Fibroblast of the aortic adventitia (primary cell): ENCODE measurements at regions not wholly inside any gene's neighbourhood (a gene's known extent, or its start where the extent isn't known, plus 50 kb on each side); places are given as distances from the start of the nearest gene placed in this dataset.

Experiments used
- DNase-seq: peaks from one replicate; pipeline ENCODE4 v3.0.0-alpha.2; 2010; ENCODE audit warnings: low read depth
- H3K4me3 ChIP-seq: 2 replicates; pipeline ENCODE4 v1.5.1; 2011; ENCODE audit warnings: low read depth, mild to moderate bottlenecking, control low read depth, low read length, moderate library complexity
- TF ChIP-seq, protein P1 (sequence below): IDR thresholded peaks from 2 replicates; pipeline ENCODE4 v1.5.1; 2011; ENCODE audit warnings: mild to moderate bottlenecking, low read length, control low read depth, inconsistent platforms; ENCODE audit not compliant: insufficient read depth

DNA sequence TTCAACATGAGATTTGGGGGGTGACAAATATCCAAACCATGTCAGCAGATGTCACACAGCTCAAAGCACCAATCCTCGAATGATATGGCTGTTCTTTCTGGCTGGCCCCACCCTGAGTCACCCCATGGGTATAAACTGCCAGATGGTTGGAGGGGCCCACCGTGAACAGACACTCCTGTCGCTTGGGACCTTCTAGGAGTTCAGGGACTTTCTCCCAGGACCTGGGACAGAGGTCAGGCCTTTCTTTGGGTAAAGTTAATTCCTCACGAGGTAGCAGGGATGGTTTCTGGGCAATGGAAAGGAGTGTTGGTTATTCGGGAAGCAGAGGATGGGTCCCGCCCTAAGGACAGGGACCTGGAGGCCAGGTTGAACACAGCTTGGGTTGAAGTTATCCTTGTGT, 262.0 kb downstream of the ACTR3B start:
- DNase-seq, result no peak
- TF ChIP-seq, protein P1, sequence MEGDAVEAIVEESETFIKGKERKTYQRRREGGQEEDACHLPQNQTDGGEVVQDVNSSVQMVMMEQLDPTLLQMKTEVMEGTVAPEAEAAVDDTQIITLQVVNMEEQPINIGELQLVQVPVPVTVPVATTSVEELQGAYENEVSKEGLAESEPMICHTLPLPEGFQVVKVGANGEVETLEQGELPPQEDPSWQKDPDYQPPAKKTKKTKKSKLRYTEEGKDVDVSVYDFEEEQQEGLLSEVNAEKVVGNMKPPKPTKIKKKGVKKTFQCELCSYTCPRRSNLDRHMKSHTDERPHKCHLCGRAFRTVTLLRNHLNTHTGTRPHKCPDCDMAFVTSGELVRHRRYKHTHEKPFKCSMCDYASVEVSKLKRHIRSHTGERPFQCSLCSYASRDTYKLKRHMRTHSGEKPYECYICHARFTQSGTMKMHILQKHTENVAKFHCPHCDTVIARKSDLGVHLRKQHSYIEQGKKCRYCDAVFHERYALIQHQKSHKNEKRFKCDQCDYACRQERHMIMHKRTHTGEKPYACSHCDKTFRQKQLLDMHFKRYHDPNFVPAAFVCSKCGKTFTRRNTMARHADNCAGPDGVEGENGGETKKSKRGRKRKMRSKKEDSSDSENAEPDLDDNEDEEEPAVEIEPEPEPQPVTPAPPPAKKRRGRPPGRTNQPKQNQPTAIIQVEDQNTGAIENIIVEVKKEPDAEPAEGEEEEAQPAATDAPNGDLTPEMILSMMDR, result no peak
- H3K4me3 ChIP-seq, result no peak overlapping the region

DNA sequence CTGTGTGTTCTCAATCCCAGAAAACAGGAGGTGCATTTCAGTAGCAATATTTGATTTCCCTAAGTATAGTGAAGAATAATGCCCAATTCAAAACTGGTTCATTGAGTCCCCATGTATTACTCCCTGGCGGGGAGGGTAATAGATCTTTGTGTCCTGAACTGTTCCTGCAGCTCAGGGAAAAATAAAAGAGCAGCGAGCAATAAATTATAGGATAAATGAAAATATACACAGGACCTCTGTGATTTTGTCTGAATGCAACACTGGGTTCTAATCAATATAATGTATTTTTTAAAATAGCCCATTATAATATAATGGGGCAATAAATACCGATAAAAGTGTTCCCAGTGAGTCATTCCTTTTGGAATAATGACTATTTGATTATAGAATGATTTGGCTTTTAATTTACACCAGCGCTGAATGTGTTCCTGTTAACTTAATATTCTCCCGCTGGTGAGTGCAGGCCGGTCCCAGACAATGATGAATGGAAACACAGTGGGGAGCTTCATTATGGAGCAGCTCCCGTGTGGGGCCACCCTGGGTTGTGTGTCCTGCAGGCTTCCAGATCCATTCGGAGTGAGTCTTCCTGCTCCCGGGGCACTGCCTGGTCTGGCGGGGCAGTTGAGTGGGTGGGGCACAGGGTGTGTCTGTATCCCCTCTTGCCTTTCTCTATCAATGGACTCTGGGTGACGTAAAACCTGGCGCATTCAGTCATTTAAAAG, 263.1 kb downstream of the ACTR3B start:
- TF ChIP-seq, protein P1, result no peak
- no peak overlapping the region for H3K4me3 ChIP-seq
- DNase-seq, result no peak

DNA sequence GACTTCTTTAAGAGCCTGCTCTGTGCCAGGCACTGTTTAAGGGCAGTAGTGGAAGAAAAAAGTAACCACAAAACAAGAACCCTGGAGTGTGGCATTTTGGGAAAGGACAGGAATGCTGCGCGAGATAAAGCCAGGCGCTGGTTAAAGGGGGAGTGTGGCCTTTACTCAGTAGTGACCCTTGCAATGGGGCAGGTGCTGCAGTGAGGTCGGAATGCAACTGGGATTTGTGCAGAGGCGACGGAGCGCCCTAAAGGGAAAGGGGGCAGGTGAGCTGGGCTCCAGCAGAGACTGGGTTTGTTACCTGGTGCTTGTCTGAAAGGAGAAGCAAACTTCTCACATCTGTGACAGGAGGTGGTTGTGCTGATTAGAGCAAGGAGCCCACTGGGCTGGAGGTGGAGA, 263.6 kb downstream of the ACTR3B start:
- TF ChIP-seq, protein P1, result no peak
- H3K4me3 ChIP-seq, result no peak overlapping the region

DNA sequence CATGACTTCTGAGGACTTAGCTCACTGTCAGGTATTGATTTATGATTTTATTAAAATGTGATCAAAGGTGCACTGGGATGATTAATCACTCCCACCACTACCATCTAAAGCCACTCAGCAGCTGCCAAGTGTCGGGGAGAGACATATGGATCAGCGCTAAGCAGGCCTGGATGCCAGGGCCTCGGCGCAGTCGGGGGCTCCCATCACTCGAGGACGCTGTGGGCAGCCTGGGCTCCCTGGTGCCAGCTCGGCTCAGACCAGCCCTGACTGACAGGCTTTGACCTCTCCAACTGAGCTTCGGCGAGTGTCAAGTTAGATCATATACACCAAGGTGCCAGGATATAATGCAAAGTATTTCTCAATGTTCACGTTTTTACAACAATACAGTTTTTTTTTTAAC, 267.7 kb downstream of the ACTR3B start:
- TF ChIP-seq, protein P1, result no peak
- DNase-seq, result no peak
- H3K4me3 ChIP-seq, result no peak overlapping the region

More for the DNA sequence above, 263.6 kb downstream of the ACTR3B start:
- no peak for DNase-seq

DNA sequence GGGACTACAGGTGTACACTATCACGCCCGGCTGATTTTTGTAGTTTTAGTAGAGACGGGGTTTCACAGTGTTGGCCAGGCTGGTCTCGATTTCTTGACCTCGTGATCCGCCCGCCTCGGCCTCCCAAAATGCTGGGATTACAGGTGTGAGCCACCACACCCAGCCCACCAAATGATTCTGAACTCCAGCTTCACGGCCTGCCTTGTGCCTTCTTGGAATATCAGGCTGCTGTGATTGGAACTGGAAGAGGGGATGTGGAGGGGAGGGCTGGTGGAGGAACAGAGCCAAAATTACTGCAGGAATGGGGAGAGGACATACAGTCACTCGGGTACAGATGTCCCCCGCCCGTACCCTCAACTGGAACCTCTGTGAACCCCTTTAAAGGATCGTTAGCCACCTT, 268.4 kb downstream of the ACTR3B start:
- TF ChIP-seq, protein P1, result no peak
- H3K4me3 ChIP-seq, result no peak overlapping the region

DNA sequence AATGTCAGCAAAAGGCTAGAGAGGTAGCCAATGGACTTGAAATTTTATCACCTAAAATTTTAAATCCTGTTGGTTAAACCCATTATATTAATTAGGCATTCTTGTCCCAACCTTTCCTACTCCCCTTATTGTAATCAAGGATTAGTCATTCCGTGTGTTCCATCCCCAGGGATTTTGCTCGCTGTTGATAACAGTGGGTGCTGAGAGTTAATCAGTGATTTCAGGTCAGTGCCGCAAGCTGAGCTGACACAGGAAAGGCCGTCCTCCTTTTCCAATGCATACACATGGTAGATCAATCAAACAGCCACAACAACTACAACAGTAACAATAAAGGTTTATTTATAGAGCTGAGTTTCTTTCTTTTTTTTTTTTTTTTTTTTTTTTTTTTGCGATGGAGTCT, 271.4 kb downstream of the ACTR3B start:
- TF ChIP-seq, protein P1, result no peak
- DNase-seq, result no peak

More for the DNA sequence above, 268.4 kb downstream of the ACTR3B start:
- no peak for DNase-seq

DNA sequence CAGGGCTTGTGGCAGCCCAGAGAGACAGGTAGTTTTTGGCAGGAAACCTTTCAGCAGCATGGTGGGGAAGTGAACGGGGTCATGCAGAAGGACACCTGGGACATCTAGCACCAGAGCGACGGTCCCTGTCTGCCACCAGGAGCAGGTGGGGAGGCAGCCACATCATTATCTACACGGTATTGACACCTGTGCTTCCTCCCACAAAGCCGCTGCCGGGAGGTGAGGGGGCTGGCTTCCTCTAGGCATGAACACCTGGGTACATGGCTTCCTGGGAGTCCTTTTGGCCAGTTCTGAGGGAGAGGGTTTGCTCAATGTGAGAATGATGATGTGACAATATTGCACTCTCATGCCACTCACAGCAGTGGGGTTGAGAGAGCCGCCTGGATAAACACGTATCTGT, 275.2 kb downstream of the ACTR3B start:
- no peak for DNase-seq
- no peak overlapping the region for H3K4me3 ChIP-seq
- TF ChIP-seq, protein P1, result no peak

More for the DNA sequence above, 271.4 kb downstream of the ACTR3B start:
- H3K4me3 ChIP-seq, result no peak overlapping the region
